ENCODE measurements at regions not wholly inside any gene's neighbourhood (a gene's known extent, or its start where the extent isn't known, plus 50 kb on each side); places are given as distances from the start of the nearest gene placed in this dataset.

- no peak for TF ChIP-seq POLR2A (IDR thresholded peaks at IDR 0.05)
- TF ChIP-seq, protein P1, sequence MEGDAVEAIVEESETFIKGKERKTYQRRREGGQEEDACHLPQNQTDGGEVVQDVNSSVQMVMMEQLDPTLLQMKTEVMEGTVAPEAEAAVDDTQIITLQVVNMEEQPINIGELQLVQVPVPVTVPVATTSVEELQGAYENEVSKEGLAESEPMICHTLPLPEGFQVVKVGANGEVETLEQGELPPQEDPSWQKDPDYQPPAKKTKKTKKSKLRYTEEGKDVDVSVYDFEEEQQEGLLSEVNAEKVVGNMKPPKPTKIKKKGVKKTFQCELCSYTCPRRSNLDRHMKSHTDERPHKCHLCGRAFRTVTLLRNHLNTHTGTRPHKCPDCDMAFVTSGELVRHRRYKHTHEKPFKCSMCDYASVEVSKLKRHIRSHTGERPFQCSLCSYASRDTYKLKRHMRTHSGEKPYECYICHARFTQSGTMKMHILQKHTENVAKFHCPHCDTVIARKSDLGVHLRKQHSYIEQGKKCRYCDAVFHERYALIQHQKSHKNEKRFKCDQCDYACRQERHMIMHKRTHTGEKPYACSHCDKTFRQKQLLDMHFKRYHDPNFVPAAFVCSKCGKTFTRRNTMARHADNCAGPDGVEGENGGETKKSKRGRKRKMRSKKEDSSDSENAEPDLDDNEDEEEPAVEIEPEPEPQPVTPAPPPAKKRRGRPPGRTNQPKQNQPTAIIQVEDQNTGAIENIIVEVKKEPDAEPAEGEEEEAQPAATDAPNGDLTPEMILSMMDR (IDR thresholded peaks at IDR 0.05), result no peak
Observed at GRCh38 chr2:15722980-15723379, 131.3 kb downstream of the DDX1 start.

All from thyroid gland (tissue), 4 donors.